DMS79 treated with DMSO at 0.1 percent for 48 hours (cell line): ENCODE measurements at regions not wholly inside any gene's neighbourhood (a gene's known extent, or its start where the extent isn't known, plus 50 kb on each side); places are given as distances from the start of the nearest gene placed in this dataset.
"Not testable (repeated sequence)": the region's sequence is repeated elsewhere in the genome, so short reads cannot be mapped to it uniquely, and the experiment has no call there.

Experiments used
- DNase-seq: peaks from one replicate; lab custom pipeline; 2025; lab: John Stamatoyannopoulos, UW

GRCh38 chr12:23253910-23254309 is 628.9 kb downstream of the ETNK1 start:
- not testable (repeated sequence) for DNase-seq

GRCh38 chr12:23259558-23259957 is 634.6 kb downstream of the ETNK1 start:
- DNase-seq = no peak

DNA sequence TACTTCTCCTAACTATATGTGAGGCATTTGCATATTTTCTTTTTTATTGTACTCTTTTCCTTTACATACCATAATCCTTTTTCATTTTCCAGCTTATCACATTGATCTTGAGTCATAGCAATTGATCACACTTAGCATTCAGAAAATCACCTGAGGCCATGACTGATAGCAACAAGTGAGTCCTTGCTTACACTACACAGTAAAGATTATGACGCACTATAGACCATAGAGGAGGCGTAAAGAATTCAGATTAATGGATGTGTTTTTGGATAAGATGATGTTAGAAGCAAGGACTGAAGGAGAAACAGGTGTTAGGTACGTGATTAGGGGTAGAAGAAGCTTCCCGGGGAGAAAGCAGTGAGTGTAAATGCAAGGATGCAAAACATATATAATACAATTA is 637.7 kb downstream of the ETNK1 start:
- no peak for DNase-seq

DNA sequence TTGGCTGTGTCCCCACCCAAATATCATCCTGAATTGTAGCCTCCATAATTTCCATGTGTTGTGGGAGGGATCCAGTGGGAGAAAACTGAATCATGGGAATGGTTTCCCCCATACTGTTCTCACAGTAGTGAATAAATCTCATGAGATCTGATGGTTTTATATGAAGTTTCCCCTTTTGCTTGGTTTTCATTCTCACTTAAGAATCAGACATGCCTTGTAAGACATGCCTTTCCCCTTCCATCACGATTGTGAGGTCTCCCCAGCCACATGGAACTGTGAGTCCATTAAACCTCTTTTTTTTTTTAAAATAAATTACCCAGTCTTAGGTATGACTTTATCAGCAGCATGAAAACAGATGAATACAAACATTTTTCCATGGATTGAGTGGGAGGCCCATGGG is 652.9 kb downstream of the ETNK1 start:
- DNase-seq = no peak

DNA sequence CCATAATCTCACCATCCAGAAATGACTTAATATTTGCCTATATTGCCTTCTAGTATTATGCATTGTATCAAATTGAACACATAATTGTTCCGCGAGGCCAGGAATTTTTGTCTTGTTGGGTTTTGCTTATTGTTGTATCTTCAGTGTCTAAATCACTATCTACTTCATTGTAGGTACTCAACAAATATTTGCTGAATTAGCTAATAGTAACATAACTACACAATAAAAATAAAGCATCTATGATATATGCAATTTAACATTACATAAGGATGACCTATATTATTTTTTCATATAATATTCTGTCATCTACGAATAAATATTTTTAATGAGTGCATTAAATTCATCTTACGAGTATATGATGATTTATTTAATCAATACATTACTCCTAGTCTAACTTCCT is 656.3 kb downstream of the ETNK1 start:
- no peak for DNase-seq

- DNase-seq = no peak
Measured at GRCh38 chr12:23282701-23283100, 657.7 kb downstream of the ETNK1 start.

GRCh38 chr12:23285764-23286530 is 661.0 kb downstream of the ETNK1 start:
- not testable (repeated sequence) for DNase-seq

DNA sequence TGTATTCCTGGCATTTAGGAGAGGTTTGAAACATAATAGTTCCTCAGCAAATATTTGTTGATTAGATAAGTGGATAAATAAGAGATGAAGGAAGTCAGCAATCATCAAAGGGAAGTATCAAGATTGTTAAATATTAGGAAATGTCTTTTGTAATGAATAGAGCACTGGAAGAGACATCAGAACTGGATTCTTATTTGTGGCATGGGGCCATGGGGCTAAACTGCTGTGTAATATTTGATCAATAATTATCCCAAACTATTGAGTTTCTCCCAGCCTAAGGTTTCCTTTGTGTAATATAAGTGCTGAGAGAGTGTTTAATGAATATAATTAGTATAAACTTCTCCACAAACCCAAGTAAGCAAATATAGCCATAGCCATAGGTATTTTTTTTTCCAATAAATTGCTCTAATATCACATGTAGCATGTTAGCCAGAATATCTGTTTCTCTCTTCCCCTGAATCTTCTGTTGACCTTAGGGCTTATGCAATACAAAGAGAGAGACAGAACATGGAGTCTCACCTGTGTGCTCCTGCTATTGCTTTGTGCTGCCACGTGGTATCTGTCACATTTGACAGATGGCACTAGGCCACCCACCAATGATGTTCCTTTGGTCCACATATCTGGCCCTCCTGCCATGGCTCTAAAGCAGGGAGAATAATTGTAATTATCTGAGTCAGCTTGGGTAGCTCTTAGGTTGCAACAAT is 658.7 kb downstream of the SOX5 start:
- no peak for DNase-seq

DNA sequence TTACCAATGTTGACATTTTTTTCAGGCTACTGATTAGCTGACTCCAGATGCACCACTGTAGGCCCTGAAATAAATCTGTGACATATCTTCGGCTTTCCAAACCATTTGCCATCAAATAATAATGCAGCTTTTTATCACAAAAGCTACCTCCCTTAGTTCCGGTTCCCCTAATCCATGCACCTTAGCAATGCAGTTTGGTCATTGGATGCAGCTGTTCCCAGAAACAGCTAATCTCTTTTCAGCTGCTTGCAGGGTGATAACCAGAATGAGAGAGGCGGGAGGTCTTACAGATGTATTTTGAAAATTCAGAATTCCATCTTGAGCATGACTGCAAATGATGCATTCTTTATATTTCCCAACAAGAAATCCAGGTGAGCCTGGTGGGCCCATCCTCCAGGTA is 646.2 kb downstream of the SOX5 start:
- DNase-seq = no peak

- no peak for DNase-seq
Measured at GRCh38 chr12:23303821-23304220, 645.6 kb downstream of the SOX5 start.

- no peak for DNase-seq
Measured at GRCh38 chr12:23333938-23334337, 615.5 kb downstream of the SOX5 start.

- DNase-seq = no peak
Measured at GRCh38 chr12:23335593-23335992, 613.9 kb downstream of the SOX5 start.

DNA sequence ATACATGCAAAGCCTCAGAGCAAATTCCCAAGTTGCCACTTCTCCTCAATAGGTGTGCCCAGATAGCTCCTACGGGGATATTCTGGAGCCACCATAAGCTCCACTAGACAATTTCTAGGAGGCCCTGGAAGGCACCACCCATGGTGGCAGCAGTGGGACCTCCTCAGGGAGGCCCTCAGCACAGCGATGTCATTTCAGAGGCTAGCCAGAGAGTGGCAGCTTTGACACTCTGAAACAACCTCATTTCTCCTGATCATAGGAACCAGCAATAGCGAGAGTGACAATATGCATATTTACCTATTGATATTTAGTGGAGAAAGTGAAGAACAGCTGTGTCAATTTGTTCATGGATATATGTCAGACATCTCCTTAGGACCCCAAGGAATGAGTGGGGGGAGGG is 612.3 kb downstream of the SOX5 start:
- DNase-seq = no peak

DNA sequence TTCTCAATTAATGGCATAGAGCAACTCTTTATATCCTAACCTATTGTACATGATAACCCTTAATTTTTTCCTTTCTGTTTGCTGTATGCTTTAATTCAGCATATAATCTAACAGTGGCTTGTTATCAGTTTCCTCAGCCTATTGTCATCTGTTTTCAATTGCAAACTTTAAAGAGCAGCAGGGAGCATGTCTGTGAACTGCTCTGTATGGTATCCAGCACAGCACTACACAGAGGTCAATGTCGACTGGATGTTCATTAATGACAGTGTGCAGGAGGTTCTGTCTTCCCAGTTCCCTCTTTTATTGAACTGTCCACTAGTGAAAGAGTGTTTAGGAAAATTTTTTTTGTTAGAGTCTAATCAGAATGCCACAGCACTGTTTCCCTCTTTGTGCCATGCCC is 609.1 kb downstream of the SOX5 start:
- no peak for DNase-seq

DNA sequence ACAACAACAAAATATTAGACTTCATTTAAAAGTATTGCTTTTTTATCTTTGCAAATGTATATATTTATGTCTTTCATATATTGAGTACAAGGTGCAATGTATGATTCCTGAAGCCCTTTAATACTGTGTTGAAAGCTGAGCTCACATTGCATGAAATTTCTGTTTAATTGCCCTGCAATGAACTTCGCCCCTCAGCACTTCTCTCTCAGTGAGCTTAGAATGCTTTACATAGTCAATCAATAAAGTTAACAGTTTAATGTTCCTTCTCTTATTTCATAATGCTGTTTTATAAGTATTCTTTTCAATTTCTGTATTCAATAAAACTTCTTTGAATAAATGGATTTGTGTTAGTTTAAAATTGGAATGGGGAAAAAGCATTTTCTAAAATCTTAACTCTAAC is 607.1 kb downstream of the SOX5 start:
- no peak for DNase-seq

GRCh38 chr12:23349564-23349963 is 599.9 kb downstream of the SOX5 start:
- no peak for DNase-seq

DNA sequence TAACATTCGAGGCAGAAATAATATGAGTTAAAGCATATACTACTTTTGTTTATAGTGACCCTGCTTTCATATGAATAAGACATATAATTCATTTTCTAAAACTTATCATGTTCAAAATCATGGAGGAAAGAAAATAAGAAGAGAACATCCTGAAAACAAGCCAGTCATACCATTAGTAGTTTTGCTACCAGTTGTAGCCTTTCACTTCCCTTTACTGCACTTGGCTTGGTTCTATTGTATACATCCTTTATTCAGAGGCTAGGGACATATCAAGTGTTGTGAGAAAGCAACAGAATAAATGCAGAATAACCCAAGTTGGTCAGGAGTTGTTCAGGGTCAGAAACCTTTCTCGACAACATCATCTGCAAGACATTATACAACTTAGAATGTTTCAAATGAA is 598.7 kb downstream of the SOX5 start:
- DNase-seq = no peak

GRCh38 chr12:23352670-23353069 is 596.8 kb downstream of the SOX5 start:
- DNase-seq = no peak

GRCh38 chr12:23354800-23355199 is 594.7 kb downstream of the SOX5 start:
- no peak for DNase-seq

DNA sequence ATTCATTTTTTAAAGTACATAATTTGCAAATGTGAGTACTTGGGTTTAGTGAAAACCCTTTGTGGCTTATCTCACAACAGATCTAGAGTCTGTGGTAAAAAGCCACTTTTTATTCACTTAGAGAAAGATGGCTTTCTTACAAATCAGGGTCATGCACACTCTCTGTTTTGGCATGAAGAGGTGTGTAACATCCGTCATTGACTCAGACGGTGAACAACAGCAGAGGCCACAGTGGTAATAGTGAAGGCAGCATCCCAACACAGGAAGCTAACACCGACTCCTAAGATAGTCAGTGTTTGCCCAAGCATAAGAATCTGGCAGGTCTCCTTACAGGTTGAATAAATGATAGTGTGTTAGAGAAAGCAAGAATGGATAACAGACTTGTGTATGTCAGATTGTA is 593.0 kb downstream of the SOX5 start:
- no peak for DNase-seq

- DNase-seq = no peak
Measured at GRCh38 chr12:23356927-23357708, 592.4 kb downstream of the SOX5 start.

GRCh38 chr12:23359975-23360701 is 589.3 kb downstream of the SOX5 start:
- DNase-seq = no peak
